NCI-H748 (cell line): ENCODE measurements at regions not wholly inside any gene's neighbourhood (a gene's known extent, or its start where the extent isn't known, plus 50 kb on each side); places are given as distances from the start of the nearest gene placed in this dataset.

Experiments
- DNase-seq: peaks from one replicate; lab custom pipeline; 2025; ENCODE audit not compliant: unreplicated experiment; lab: John Stamatoyannopoulos, UW

- DNase-seq: no peak
These were observed 172.4 kb downstream of the DDX1 start for GRCh38 chr2:15763822-15764682.

DNA sequence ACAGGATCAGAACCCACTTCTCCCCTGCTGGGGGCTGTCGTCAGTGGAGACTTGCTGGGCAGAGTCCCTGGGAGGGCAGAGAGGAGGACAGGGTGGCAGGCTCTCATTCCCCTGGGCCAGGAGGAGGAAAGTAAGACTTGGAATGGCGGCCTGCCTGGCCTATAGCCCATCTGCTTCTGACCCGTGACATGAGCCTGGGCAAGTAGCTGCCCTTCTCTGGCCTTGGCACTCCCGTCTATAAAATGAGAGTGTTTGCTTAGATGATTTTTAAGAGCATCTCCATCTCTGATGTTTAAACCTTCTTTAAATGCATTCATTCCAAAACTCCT lies 173.0 kb downstream of the DDX1 start:
- no peak for DNase-seq

- no peak for DNase-seq
These were observed 173.5 kb downstream of the DDX1 start for GRCh38 chr2:15765211-15765610.

DNA sequence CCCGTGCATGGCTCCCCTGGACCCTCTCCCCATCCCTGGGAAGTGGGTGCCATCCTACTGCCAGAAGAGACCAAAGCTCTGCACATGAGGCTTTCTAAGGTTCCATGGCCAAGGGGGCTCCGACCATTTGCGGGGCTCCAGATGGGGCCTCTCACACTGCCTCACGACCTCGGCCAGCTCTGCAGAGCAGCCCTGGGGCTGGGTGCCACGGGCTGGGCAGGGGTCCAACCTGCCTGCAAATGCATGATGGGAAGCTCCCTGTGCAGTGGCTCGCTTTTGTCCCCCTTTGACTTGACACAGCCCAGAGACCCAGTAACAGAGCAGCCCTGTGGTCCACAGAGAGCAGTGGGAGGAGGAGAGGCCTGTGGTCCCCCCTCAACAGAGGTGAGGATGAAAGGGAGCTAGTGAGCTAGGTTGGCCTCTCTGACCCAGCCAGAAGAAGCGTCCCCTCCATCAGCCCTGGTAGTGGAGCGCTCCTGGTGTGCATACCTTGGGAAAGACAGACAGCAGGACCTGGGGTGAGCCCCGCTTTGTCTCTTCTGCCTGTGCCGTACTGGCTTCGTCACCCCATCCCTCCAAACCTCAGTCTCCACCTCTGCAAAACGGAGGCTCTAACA lies 174.1 kb downstream of the DDX1 start:
- DNase-seq: no peak

DNA sequence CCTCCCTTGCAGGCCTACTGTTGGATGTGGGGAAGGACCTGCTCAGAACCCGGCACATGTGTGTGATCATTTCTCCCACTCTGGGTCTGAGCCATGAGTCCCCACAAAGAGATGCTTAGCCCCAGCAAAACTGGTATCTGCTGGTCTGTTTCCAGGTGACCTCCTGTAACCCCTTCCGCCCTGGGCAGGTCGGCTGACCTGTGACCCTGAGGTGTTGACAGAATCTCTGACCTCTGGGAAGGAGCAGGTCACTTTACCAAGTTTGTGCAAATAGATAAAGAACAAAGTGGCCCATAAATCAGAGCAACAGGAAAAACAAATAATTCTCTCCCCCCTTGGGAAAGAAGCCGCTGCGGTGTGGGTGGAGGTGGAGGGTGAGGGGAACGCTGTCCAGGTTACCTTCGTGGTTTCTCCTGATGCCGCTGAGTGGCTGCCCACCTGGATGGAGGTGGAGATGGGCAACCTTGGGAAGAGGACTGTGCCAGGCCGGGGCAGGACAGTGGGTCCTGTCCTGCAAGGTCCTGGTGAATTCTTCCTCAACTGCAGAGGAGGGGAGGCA lies 174.0 kb upstream of the MYCN start:
- no peak for DNase-seq

DNA sequence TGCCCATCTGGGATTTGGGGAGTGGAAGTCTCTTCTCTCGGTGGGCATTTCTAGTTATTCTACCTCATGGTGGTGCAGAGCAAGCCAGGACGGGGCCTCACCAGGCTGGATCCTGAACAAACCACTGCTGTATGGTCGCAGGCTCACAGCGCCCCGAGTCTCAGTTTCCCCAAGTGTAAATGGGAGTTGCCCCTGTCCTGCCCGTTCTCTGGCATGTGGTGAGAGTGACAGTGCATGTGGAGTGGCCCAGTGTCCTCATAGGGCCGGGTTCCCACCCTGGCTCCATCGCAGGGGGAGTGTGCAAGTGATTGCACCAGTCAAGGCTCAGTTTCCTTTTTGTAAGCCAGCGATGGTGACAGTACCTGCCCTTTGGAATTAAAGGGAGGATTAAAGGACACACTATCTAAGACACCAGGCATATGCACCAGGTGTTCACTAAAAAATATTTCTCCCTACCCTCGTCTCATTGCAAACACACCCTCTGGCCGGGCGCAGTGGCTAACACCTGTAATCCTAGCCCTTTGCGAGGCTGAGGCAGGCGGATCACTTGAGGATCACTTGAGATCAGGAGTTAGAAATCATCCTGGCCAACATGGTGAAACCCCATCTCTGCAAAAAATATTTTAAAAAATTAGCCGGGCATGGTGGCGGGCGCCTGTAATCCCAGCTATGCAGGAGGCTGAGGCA lies 173.3 kb upstream of the MYCN start:
- no peak for DNase-seq

GRCh38 chr2:15767679-15768078 lies 172.7 kb upstream of the MYCN start:
- DNase-seq: no peak

DNA sequence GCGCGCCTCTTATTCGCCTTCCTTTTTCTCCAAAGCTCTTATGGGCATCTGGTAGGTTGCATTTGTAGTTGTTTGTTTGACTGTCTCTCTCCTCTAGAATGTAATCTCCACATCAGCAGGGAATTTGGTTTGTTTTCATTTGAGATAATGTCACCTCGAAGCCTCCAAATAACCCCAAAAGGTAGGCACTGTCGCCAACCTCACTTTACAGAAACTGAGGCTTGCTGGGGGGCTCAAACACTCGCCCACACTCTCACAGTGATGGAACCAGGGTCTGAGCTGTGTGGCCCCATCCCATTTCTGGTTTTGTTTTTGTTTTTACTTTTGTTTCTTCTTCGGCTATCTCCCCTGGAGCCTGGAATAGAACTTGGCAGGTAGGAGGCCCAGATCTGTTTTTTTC lies 172.2 kb upstream of the MYCN start:
- no peak for DNase-seq

DNA sequence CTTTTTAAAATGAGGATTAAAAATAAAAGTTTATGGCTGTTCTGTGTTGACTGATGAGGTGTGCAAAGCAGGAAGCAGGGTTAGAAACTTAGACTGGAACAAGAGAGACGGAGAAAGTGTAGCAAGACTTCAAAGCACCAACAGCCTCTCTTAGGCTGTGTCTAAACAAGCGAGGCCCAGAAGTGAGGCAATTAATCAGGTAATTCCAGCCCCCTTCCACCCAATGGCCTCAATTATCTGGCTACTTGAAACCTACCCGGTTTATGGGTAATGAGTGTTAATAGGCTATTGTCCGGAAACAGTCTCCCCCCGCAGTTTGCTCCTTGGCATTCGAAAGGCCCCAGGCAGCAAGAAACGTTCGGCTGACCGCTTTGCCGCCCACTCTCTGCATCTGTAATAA lies 171.7 kb upstream of the MYCN start:
- DNase-seq: peak; percentile 57

DNA sequence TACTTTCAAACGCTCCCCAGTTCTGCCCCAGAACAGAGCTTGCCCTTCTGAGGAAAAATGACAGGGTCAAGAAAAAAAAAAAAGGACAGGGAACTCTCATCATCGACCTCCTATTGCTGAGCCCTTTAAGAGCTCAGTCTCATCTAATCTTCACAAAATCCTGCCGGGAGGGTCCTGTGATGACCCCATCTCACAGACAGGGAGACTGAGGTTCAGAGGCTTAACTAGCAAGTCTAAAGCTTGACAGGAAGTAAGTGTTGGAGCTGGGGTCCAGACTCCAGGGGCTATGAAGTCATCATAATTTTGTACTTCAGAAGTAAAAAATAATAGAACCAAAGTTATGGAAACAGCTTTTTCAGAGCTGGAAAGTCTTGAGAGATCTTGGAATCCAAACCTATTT lies 171.1 kb upstream of the MYCN start:
- DNase-seq: no peak

- no peak for DNase-seq
These were observed 170.4 kb upstream of the MYCN start for GRCh38 chr2:15769676-15770547.

DNA sequence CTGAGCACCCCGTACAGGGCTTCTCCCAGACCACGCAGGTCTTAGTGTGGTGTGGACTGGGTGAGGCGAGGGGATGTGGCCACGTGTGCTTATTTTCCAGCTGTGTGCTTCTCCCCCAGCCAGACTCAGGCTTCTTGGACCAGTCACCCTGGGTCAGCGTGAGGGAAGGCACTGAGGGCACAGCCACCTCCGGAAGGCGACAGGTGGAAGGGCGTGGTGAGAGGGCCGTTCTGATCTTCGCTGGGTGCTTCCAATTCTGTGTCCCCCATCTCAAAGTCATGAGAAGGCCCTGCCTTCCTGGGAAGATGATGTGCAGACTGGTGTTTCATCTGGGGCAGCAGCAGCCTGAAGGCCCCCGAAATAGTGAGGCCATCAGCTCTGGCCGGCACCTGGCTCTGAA lies 169.7 kb upstream of the MYCN start:
- no peak for DNase-seq

DNA sequence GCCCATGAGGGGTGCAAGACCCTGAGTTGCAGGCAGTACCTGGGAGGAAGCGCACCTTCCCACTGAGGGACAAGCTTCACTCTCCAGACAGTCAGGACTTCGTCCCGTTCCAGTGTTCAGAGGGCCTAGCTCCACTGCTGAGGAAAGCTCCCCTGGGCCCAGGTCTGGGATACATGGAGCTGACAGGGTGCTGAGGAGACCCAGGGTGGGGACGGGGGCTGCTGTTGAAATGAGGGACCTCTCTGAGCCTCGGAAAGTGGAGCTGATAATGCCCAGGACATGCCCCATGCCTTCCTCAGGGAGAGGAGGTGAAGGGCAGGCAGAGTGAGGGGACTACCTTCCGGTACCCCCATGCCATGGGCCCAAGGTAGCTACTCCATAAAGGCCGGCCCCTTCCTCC lies 169.2 kb upstream of the MYCN start:
- no peak for DNase-seq

- no peak for DNase-seq
These were observed 168.2 kb upstream of the MYCN start for GRCh38 chr2:15772086-15772595.

- DNase-seq: no peak
These were observed 167.7 kb upstream of the MYCN start for GRCh38 chr2:15772681-15773080.

GRCh38 chr2:15773204-15773603 lies 167.1 kb upstream of the MYCN start:
- no peak for DNase-seq

- DNase-seq: no peak
These were observed 166.5 kb upstream of the MYCN start for GRCh38 chr2:15773846-15774245.

GRCh38 chr2:15775753-15776628 lies 164.4 kb upstream of the MYCN start:
- no peak for DNase-seq

DNA sequence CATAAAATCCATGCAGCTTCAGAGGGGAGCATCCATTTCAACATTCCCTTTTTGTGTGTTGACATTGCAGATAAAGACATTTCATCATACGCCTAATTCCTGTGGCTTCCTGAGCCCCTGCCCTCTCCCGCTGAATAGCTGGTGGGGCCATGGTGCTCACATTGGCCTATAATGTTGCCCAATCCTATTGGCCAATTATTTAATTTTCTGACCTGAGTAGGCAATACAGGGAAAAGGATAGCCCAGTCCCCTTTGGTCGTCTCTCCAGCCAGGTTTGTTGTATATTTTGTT lies 163.8 kb upstream of the MYCN start:
- DNase-seq: no peak
